ENCODE measurements at regions not wholly inside any gene's neighbourhood (a gene's known extent, or its start where the extent isn't known, plus 50 kb on each side); places are given as distances from the start of the nearest gene placed in this dataset. TPM values are rescaled to one million over a fixed set of nuclear protein-coding genes. Genes with fewer than 3 reads are reported as not detected.
"Not testable (repeated sequence)": the region's sequence is repeated elsewhere in the genome, so short reads cannot be mapped to it uniquely, and the experiment has no call there.

DNA sequence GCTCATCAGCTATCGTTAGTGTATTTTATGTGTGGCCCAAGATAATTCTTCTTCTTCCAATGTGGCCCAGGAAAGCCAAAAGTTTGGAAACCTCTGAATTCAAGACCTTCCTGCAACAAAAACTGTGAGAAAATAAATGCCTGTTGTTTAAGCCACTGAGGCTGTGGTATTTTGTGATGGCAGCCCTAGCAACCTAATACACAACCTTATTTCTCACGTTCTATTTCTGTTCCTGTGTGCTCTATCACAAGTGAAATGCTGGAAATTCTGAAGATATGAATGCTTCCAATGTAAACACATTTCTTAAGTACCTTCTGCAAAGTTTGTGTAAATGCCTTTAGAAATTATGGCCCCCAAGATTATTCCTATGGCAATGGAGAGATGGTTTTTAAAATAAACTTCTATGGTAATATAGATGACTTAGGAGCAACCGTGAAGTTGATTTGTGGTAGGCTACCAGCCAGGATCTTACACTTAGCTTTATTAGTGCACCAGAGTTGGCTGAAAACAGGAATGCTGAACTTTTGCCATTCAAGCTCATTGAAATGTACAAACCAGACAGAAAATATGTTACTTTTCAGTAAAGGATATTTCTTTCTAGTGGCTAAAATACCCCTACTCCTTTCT lies 148.0 kb downstream of the USP46 start:
- DNase-seq (ENCODE audit: low spot score) = no peak

DNA sequence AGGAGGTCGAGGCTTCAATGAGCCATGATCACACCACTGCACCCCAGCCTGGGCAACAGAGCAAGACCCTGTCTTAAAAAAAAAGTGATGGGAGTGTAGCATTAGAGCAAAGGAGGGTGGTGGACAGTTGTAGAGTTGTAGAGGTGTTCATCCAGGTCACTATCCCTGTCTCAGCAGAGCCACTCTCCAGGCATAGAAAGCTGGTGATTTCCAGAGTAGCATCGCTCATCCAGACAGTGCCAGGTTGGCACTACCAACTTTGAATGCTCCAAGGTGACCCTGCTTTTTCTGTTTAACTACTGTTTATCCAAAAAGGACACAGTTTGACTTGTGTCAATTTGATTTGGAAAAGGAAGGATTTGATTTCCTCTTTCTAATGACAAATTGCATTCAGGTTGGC lies 147.3 kb downstream of the USP46 start:
- DNase-seq (ENCODE audit: low spot score) = no peak

DNA sequence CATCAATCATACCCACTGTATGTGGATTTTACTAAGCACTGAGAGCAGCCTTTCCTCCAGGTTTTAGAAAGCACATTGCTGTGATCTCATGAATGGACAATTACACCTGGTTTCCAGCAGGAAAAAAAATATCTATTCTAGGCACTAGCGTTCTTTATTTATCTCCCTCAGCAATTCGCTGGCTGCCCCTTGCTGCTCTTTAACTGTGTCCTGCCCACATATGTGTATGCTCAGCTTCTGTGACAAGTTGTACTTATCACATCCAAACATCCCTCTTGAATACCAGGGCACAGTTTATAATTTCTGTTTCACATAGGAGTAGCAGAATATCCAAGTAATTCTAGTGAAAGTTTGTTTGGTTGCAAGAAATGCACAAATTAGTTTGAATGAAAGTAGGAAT lies 146.8 kb downstream of the USP46 start:
- no peak for DNase-seq (ENCODE audit: low spot score)

DNA sequence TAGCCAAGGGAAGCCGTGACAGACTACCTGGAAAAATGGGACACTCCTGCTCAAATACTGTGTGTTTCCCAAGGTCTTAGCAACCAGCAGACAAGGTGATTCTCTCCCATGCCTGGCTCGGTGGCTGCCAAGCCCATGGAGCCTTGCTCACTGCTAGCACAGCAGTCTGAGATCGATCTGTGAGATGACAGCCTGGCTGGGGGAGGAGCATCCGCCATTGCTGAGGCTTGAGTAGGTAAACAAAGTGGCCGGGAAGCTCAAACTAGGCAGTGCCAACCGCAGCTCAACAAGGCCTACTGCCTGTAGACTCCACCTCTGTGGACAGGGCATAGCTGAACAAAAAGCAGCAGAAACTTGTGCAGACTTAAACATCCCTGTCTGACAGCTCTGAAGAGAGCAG lies 137.0 kb downstream of the USP46 start:
- DNase-seq (ENCODE audit: low spot score) = not testable (repeated sequence)

DNA sequence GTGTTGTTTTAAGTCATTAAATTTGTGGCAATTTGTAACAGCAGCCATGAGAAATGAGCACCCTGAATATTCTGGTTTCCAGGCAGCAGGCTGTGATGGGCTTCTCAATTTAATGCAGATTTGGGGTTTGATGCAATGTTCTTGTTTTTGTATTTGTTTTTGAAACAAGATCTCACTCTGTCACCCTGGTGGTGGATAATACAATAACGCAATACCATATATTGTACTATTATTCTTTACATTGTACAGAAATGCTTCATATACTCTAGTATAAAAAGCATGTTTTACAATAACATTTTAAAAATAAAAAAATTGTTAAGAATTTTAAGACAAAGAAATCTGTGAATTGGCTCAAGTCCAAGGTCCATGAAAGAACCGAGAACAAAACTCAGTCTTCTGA lies 129.1 kb downstream of the USP46 start:
- DNase-seq (ENCODE audit: low spot score) = no peak

DNA sequence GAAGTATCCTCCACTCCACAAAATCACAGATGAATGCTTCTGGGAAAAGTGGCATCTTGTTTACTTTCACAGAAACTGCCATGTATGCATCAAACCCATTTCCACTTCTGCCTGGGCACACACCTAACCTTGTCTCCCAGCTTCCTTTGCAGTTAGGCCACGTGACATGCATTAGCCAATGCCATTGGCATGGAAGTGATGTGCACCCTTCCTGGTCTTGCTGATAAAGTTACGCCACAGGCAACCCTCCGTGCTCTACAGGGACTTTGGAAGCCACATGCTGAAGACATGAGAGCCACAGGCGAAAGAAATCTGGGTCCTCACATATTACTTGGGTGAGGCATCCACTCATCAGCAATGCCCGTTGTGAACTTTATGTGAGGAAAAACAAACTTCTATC lies 123.3 kb downstream of the USP46 start:
- no peak for DNase-seq (ENCODE audit: low spot score)

Small RNAs in the stretch of these regions (small RNA-seq; reads per million reads assigned to genes)
- not detected for gene RNU6-1252P
